ENCODE measurements at regions not wholly inside any gene's neighbourhood (a gene's known extent, or its start where the extent isn't known, plus 50 kb on each side); places are given as distances from the start of the nearest gene placed in this dataset.
A peak's percentile ranks its signal among the peaks of the same experiment; 100 is the strongest.

DNA sequence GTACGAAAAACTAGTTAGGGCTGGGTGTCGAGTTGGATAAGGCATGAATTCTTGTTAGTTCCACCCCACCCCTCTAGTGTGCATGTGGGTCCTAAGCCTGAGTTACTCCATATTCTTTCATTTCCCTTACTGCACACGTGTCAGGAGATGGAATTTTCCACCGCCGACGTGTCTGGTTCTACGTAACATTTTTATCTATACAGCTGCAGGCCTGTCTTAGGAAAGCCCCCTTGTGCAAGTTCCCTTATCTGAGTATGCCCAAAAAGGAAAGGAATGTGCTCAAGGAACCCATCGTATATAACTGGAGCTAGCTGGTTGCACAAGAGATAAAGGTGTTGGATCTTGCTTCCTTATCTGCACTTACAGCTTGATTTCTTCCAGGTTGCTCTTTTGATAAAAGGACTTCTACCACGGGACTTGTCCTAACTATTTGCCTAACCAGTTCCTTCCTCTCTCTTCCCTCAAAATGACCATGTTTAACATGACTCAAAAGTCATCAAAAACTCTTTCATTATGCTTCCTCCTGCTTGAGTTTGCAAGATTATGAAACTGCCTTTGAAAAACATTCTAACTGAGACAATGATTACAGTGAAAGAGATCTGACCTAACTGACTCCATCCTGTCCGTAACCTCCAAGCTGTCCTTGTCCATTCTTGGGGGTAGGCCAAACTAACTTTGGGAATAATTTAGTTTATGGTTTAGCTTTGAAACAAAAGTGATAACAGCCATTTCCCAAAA, 181.4 kb downstream of the AKR1D1 start:
- H3K9me3 Mint-ChIP-seq (ENCODE audit: unreplicated experiment), result peaks cover 10% of the 10 kb centered on the region
- H3K4me3 Mint-ChIP-seq (ENCODE audit: unreplicated experiment), result peak overlapping the region; percentile 4
- H3K27me3 Mint-ChIP-seq (ENCODE audit: unreplicated experiment), result peaks cover 2% of the 10 kb centered on the region
- H3K27ac Mint-ChIP-seq (ENCODE audit: unreplicated experiment), result peak overlapping the region; percentile 77
- no peaks in the 10 kb centered on the region for H3K4me1 Mint-ChIP-seq (ENCODE audit: unreplicated experiment)
- TF ChIP-seq, protein P1, sequence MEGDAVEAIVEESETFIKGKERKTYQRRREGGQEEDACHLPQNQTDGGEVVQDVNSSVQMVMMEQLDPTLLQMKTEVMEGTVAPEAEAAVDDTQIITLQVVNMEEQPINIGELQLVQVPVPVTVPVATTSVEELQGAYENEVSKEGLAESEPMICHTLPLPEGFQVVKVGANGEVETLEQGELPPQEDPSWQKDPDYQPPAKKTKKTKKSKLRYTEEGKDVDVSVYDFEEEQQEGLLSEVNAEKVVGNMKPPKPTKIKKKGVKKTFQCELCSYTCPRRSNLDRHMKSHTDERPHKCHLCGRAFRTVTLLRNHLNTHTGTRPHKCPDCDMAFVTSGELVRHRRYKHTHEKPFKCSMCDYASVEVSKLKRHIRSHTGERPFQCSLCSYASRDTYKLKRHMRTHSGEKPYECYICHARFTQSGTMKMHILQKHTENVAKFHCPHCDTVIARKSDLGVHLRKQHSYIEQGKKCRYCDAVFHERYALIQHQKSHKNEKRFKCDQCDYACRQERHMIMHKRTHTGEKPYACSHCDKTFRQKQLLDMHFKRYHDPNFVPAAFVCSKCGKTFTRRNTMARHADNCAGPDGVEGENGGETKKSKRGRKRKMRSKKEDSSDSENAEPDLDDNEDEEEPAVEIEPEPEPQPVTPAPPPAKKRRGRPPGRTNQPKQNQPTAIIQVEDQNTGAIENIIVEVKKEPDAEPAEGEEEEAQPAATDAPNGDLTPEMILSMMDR (IDR thresholded peaks at IDR 0.05; ENCODE audit: unreplicated experiment), result no peak
- peak; percentile 22 for DNase-seq (ENCODE audit: low spot score)
- peaks cover 13% of the 10 kb centered on the region for H3K36me3 Mint-ChIP-seq (ENCODE audit: low read depth, unreplicated experiment)

DNA sequence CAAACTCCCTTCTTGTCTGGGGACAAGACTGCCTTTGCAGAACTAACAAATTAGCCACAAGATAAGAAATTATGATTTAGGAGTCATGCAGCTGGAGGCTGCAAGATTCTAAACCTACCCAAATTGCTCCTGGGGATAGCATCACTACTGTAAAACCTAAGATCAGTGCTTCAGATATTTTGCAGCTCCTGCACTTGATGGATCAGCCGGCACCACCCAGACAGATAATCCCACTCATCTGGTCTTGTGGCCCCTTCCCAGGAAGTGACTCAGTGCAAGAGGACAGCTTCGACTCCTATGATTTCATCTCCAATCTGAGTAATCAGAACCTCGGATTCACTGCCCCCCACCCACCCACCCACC, 181.9 kb downstream of the AKR1D1 start:
- H3K27me3 Mint-ChIP-seq (ENCODE audit: unreplicated experiment), result peaks cover 2% of the 10 kb centered on the region
- TF ChIP-seq, protein P1 (IDR thresholded peaks at IDR 0.05; ENCODE audit: unreplicated experiment), result no peak
- no peaks in the 10 kb centered on the region for H3K4me1 Mint-ChIP-seq (ENCODE audit: unreplicated experiment)
- H3K4me3 Mint-ChIP-seq (ENCODE audit: unreplicated experiment), result no peak overlapping the region
- H3K9me3 Mint-ChIP-seq (ENCODE audit: unreplicated experiment), result peaks cover 10% of the 10 kb centered on the region
- H3K27ac Mint-ChIP-seq (ENCODE audit: unreplicated experiment), result peak overlapping the region; percentile 77
- H3K36me3 Mint-ChIP-seq (ENCODE audit: low read depth, unreplicated experiment), result peaks cover 13% of the 10 kb centered on the region
- no peak for DNase-seq (ENCODE audit: low spot score)

DNA sequence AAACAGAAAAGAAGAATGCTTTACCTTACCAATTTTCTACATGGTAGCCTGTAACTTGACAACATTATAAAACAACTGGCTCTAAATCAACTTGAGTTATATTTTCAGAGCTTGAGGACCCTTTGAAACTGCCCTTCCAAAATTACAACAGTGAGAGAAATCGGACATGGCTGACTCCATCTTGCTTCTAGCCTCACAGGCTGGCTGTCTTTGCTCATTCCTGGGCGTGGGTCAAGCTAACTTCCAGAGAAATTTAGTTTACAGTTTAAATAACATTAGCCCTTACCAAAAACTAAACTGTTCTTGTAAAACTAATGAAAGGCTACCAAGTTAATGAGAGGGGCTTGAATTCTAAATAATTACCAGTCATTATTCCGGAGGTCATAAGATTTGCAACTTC, 183.4 kb downstream of the AKR1D1 start:
- TF ChIP-seq, protein P1 (IDR thresholded peaks at IDR 0.05; ENCODE audit: unreplicated experiment), result no peak
- H3K4me1 Mint-ChIP-seq (ENCODE audit: unreplicated experiment), result no peaks in the 10 kb centered on the region
- H3K36me3 Mint-ChIP-seq (ENCODE audit: low read depth, unreplicated experiment), result peaks cover 13% of the 10 kb centered on the region
- no peak for DNase-seq (ENCODE audit: low spot score)
- H3K27ac Mint-ChIP-seq (ENCODE audit: unreplicated experiment), result no peak overlapping the region
- H3K9me3 Mint-ChIP-seq (ENCODE audit: unreplicated experiment), result peaks cover 10% of the 10 kb centered on the region
- peaks cover 2% of the 10 kb centered on the region for H3K27me3 Mint-ChIP-seq (ENCODE audit: unreplicated experiment)
- no peak overlapping the region for H3K4me3 Mint-ChIP-seq (ENCODE audit: unreplicated experiment)

DNA sequence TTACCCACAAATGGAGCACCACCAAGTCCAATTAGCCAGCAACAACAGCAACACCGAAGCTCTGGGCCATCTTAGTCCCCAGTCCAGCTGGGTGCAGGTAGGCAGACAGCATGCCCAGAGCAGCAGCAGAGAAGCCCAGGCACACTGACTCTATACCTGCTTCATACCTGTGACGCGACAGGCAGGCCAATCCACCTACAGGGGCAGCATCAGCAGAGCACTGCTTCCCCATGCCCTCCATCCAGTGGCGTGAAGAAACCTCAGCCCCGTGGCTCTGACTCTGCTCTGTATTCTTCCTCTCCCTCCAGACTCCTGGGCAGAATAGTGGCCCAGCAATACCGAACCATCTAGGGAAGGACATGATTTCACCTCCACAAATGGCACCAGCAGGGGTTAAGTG, 191.7 kb downstream of the AKR1D1 start:
- H3K27ac Mint-ChIP-seq (ENCODE audit: unreplicated experiment), result no peak overlapping the region
- DNase-seq (ENCODE audit: low spot score), result no peak
- H3K4me3 Mint-ChIP-seq (ENCODE audit: unreplicated experiment), result no peak overlapping the region
- no peaks in the 10 kb centered on the region for H3K9me3 Mint-ChIP-seq (ENCODE audit: unreplicated experiment)
- H3K36me3 Mint-ChIP-seq (ENCODE audit: low read depth, unreplicated experiment), result no peaks in the 10 kb centered on the region
- TF ChIP-seq, protein P1 (IDR thresholded peaks at IDR 0.05; ENCODE audit: unreplicated experiment), result no peak
- peaks cover 2% of the 10 kb centered on the region for H3K27me3 Mint-ChIP-seq (ENCODE audit: unreplicated experiment)
- no peaks in the 10 kb centered on the region for H3K4me1 Mint-ChIP-seq (ENCODE audit: unreplicated experiment)

DNA sequence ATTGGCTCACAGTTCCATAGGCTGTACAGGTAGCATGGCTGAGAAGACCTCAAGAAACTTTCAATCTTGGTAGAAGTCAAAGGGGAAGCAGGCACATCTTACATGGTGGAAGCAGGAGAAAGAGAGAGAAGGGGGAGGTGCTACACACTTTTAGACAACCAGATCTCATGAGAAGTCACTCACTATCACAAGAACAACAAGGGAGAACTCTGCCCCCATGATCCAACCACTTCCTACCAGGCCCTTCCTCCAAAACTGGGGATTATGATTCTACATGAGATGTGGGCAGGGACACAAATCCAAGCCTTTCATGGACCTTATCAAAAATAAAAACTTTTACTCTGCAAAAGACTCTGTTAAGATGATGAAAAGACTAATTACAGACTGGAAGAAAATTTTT, 183.2 kb upstream of the TRIM24 start:
- Mint-ChIP-seq H3K27me3 (ENCODE audit: unreplicated experiment) (no peaks in the 10 kb centered on the region), H3K36me3 (ENCODE audit: low read depth, unreplicated experiment) (no peaks in the 10 kb centered on the region), H3K9me3 (ENCODE audit: unreplicated experiment) (no peaks in the 10 kb centered on the region), H3K4me1 (ENCODE audit: unreplicated experiment) (no peaks in the 10 kb centered on the region), H3K27ac (ENCODE audit: unreplicated experiment) (no peak overlapping the region), H3K4me3 (ENCODE audit: unreplicated experiment) (no peak overlapping the region)
- TF ChIP-seq, protein P1 (IDR thresholded peaks at IDR 0.05; ENCODE audit: unreplicated experiment), result no peak
- no peak for DNase-seq (ENCODE audit: low spot score)
